ENCODE measurements at regions not wholly inside any gene's neighbourhood (a gene's known extent, or its start where the extent isn't known, plus 50 kb on each side); places are given as distances from the start of the nearest gene placed in this dataset.
A peak's percentile ranks its signal among the peaks of the same experiment; 100 is the strongest.

GRCh38 chrX:63434665-63435064 lies 83.5 kb upstream of the SPIN4 start:
- no peak for DNase-seq (ENCODE audit: low read depth)
- TF ChIP-seq POLR2A (IDR thresholded peaks at IDR 0.05; ENCODE audit: extremely low read depth, insufficient read length) (no peak), MAX (IDR thresholded peaks at IDR 0.05; ENCODE audit: low read depth, low read length) (no peak), MYC (IDR thresholded peaks at IDR 0.05; ENCODE audit: low read depth, low read length) (no peak), CTCF (IDR thresholded peaks at IDR 0.05; ENCODE audit: low read depth, low read length) (no peak)
- no peak overlapping the region for H3K4me3 ChIP-seq (ENCODE audit: low read depth, low read length)

GRCh38 chrX:63434206-63434605 lies 83.1 kb upstream of the SPIN4 start:
- TF ChIP-seq CTCF (IDR thresholded peaks at IDR 0.05; ENCODE audit: low read depth, low read length) (no peak), MAX (IDR thresholded peaks at IDR 0.05; ENCODE audit: low read depth, low read length) (no peak)

GRCh38 chrX:63430026-63430425 lies 78.9 kb upstream of the SPIN4 start:
- peak; percentile 0 for DNase-seq (ENCODE audit: low read depth)
- no peak overlapping the region for H3K4me3 ChIP-seq (ENCODE audit: low read depth, low read length)
- TF ChIP-seq MYC (IDR thresholded peaks at IDR 0.05; ENCODE audit: low read depth, low read length) (no peak), CTCF (IDR thresholded peaks at IDR 0.05; ENCODE audit: low read depth, low read length) (no peak), POLR2A (IDR thresholded peaks at IDR 0.05; ENCODE audit: extremely low read depth, insufficient read length) (no peak), MAX (IDR thresholded peaks at IDR 0.05; ENCODE audit: low read depth, low read length) (no peak)

More at GRCh38 chrX:63434206-63434605, 83.1 kb upstream of the SPIN4 start:
- DNase-seq (ENCODE audit: low read depth): no peak
- H3K4me3 ChIP-seq (ENCODE audit: low read depth, low read length): no peak overlapping the region

GRCh38 chrX:63428348-63428747 lies 77.2 kb upstream of the SPIN4 start:
- DNase-seq (ENCODE audit: low read depth): no peak
- no peak overlapping the region for H3K4me3 ChIP-seq (ENCODE audit: low read depth, low read length)
- TF ChIP-seq MAX (IDR thresholded peaks at IDR 0.05; ENCODE audit: low read depth, low read length) (no peak), CTCF (IDR thresholded peaks at IDR 0.05; ENCODE audit: low read depth, low read length) (no peak), MYC (IDR thresholded peaks at IDR 0.05; ENCODE audit: low read depth, low read length) (no peak), POLR2A (IDR thresholded peaks at IDR 0.05; ENCODE audit: extremely low read depth, insufficient read length) (no peak)

GRCh38 chrX:63426519-63426918 lies 75.4 kb upstream of the SPIN4 start:
- no peak for DNase-seq (ENCODE audit: low read depth)
- TF ChIP-seq MAX (IDR thresholded peaks at IDR 0.05; ENCODE audit: low read depth, low read length) (no peak), MYC (IDR thresholded peaks at IDR 0.05; ENCODE audit: low read depth, low read length) (no peak), POLR2A (IDR thresholded peaks at IDR 0.05; ENCODE audit: extremely low read depth, insufficient read length) (no peak), CTCF (IDR thresholded peaks at IDR 0.05; ENCODE audit: low read depth, low read length) (no peak)
- no peak overlapping the region for H3K4me3 ChIP-seq (ENCODE audit: low read depth, low read length)

GRCh38 chrX:63424063-63424462 lies 72.9 kb upstream of the SPIN4 start:
- TF ChIP-seq CTCF (IDR thresholded peaks at IDR 0.05; ENCODE audit: low read depth, low read length) (no peak), POLR2A (IDR thresholded peaks at IDR 0.05; ENCODE audit: extremely low read depth, insufficient read length) (no peak), MAX (IDR thresholded peaks at IDR 0.05; ENCODE audit: low read depth, low read length) (no peak), MYC (IDR thresholded peaks at IDR 0.05; ENCODE audit: low read depth, low read length) (no peak)
- H3K4me3 ChIP-seq (ENCODE audit: low read depth, low read length): no peak overlapping the region
- no peak for DNase-seq (ENCODE audit: low read depth)

Data from NB4 (cell line).